H9 (cell line): ENCODE measurements at regions not wholly inside any gene's neighbourhood (a gene's known extent, or its start where the extent isn't known, plus 50 kb on each side); places are given as distances from the start of the nearest gene placed in this dataset.

Experiments used
- DNase-seq: peaks from one replicate; pipeline ENCODE4 v3.0.0-alpha.2; 2017
- H2AFZ ChIP-seq: one replicate; pipeline ENCODE4 v1.6.1; 2013; ENCODE audit warnings: mild to moderate bottlenecking, low read length, control low read depth, moderate library complexity
- H2AK5ac ChIP-seq: 2 replicates; pipeline ENCODE4 v1.6.1; 2013; ENCODE audit warnings: low read length, control low read depth, mixed read lengths; ENCODE audit not compliant: insufficient read length
- H2BK120ac ChIP-seq: one replicate; pipeline ENCODE4 v1.6.1; 2013; ENCODE audit warnings: low read depth, mild to moderate bottlenecking, low read length, control low read depth, inconsistent platforms; ENCODE audit not compliant: poor library complexity, severe bottlenecking
- H2BK12ac ChIP-seq: 2 replicates; pipeline ENCODE4 v1.6.1; 2013; ENCODE audit warnings: low read length, control low read depth, mixed read lengths, low read depth; ENCODE audit not compliant: insufficient read length
- H2BK15ac ChIP-seq: 2 replicates; pipeline ENCODE4 v1.6.1; 2013; ENCODE audit warnings: low read depth, low read length, control low read depth
- H2BK20ac ChIP-seq: one replicate; pipeline ENCODE4 v1.6.1; 2013; ENCODE audit warnings: low read depth, mild to moderate bottlenecking, low read length, control low read depth, inconsistent platforms; ENCODE audit not compliant: poor library complexity, severe bottlenecking
- H2BK5ac ChIP-seq: 2 replicates; pipeline ENCODE4 v1.6.1; 2013; ENCODE audit warnings: low read length, control low read depth, mixed read lengths; ENCODE audit not compliant: insufficient read length
- H3K14ac ChIP-seq: 2 replicates; pipeline ENCODE4 v1.6.1; 2013; ENCODE audit warnings: low read length, control low read depth; ENCODE audit not compliant: insufficient read depth
- H3K18ac ChIP-seq: 2 replicates; pipeline ENCODE4 v1.6.1; 2013; ENCODE audit warnings: low read depth, mild to moderate bottlenecking, mixed read lengths, low read length, control low read depth; ENCODE audit not compliant: insufficient read length
- H3K23ac ChIP-seq: 2 replicates; pipeline ENCODE4 v1.6.1; 2013; ENCODE audit warnings: low read length, control low read depth, mixed read lengths, low read depth; ENCODE audit not compliant: insufficient read length
- H3K23me2 ChIP-seq: 2 replicates; pipeline ENCODE4 v1.6.1; 2013; ENCODE audit warnings: low read depth, mild to moderate bottlenecking, mixed read lengths, low read length, control low read depth; ENCODE audit not compliant: insufficient read length, poor library complexity, severe bottlenecking
- H3K27ac ChIP-seq: 2 replicates; pipeline ENCODE4 v1.5.1; 2013; ENCODE audit warnings: low read length, control low read depth, mixed read lengths, low read depth; ENCODE audit not compliant: insufficient read length
- H3K27me3 ChIP-seq: 2 replicates; pipeline ENCODE4 v1.6.1; 2013; ENCODE audit warnings: low read length, control low read depth, inconsistent platforms; ENCODE audit not compliant: insufficient read depth
- H3K4ac ChIP-seq: 2 replicates; pipeline ENCODE4 v1.6.1; 2013; ENCODE audit warnings: low read depth, mild to moderate bottlenecking, control low read depth, inconsistent platforms, low read length, moderate library complexity
- H3K4me1 ChIP-seq: 2 replicates; pipeline ENCODE4 v1.6.1; 2013; ENCODE audit warnings: low read length, control low read depth, inconsistent platforms; ENCODE audit not compliant: insufficient read depth
- H3K4me2 ChIP-seq: 2 replicates; pipeline ENCODE4 v1.6.1; 2013; ENCODE audit warnings: low read length, control low read depth, mixed read lengths; ENCODE audit not compliant: insufficient read length, insufficient read depth
- H3K56ac ChIP-seq: 2 replicates; pipeline ENCODE4 v1.6.1; 2013; ENCODE audit warnings: low read depth, mild to moderate bottlenecking, mixed read lengths, low read length, control low read depth; ENCODE audit not compliant: insufficient read length
- H3K79me1 ChIP-seq: 2 replicates; pipeline ENCODE4 v1.6.1; 2013; ENCODE audit warnings: low read depth, mild to moderate bottlenecking, moderate library complexity, low read length, control low read depth, inconsistent platforms; ENCODE audit not compliant: insufficient read depth, poor library complexity, severe bottlenecking
- H3K79me2 ChIP-seq: 2 replicates; pipeline ENCODE4 v1.6.1; 2013; ENCODE audit warnings: low read length, control low read depth, inconsistent platforms; ENCODE audit not compliant: insufficient read depth
- H3K9ac ChIP-seq: 2 replicates; pipeline ENCODE4 v1.6.1; 2013; ENCODE audit warnings: low read length, control low read depth, mixed read lengths; ENCODE audit not compliant: insufficient read length; ENCODE audit errors: extremely low read depth
- H3K9me3 ChIP-seq: one replicate; pipeline ENCODE4 v1.6.1; 2013; ENCODE audit warnings: low read depth, low read length, inconsistent platforms; ENCODE audit not compliant: control insufficient read depth
- H3T11ph ChIP-seq: one replicate; pipeline ENCODE4 v1.6.1; 2013; ENCODE audit warnings: mild to moderate bottlenecking, low read length, control low read depth, inconsistent platforms
- H4K20me1 ChIP-seq: one replicate; pipeline ENCODE4 v1.6.1; 2013; ENCODE audit not compliant: control insufficient read depth, insufficient read length, insufficient read depth
- H4K5ac ChIP-seq: 2 replicates; pipeline ENCODE4 v1.6.1; 2013; ENCODE audit warnings: low read depth, mild to moderate bottlenecking, mixed read lengths, low read length, control low read depth; ENCODE audit not compliant: insufficient read length
- H4K8ac ChIP-seq: replicated peaks from 2 replicates; pipeline ENCODE4 v1.6.1; 2013; ENCODE audit warnings: low read length, control low read depth, mixed read lengths, low read depth; ENCODE audit not compliant: insufficient read length
- H4K91ac ChIP-seq: 2 replicates; pipeline ENCODE4 v1.6.1; 2013; ENCODE audit warnings: low read depth, mild to moderate bottlenecking, moderate library complexity, mixed read lengths, low read length, control low read depth; ENCODE audit not compliant: insufficient read length
- H3K27ac Mint-ChIP-seq, 3 experiments: 2 replicates in 2 of 3; 3 replicates in 1 of 3; pipeline ENCODE4 v1.8.0; 2020 to 2021; ENCODE audit warnings: mixed read lengths in 3 of 3, mild to moderate bottlenecking in 1 of 3, moderate library complexity in 1 of 3
- H3K27me3 Mint-ChIP-seq: 2 replicates; pipeline ENCODE4 v1.8.0; 2021; ENCODE audit warnings: low read depth, mild to moderate bottlenecking, moderate library complexity, mixed read lengths
- H3K36me3 Mint-ChIP-seq, 3 experiments: 2 replicates in 2 of 3; 3 replicates in 1 of 3; pipeline ENCODE4 v1.8.0; 2020 to 2021; ENCODE audit warnings: low read depth in 3 of 3, mixed read lengths in 3 of 3; ENCODE audit not compliant: insufficient read depth in 1 of 3
- H3K4me1 Mint-ChIP-seq, 2 experiments: 2 replicates each; pipeline ENCODE4 v1.8.0; 2020; ENCODE audit warnings: mixed read lengths in 2 of 2
- H3K4me3 Mint-ChIP-seq, 2 experiments: 2 replicates in 1 of 2; 3 replicates in 1 of 2; pipeline ENCODE4 v1.8.0; 2020 to 2021; ENCODE audit warnings: mild to moderate bottlenecking in 2 of 2, mixed read lengths in 2 of 2, moderate library complexity in 1 of 2
- H3K9me3 Mint-ChIP-seq, 2 experiments: 2 replicates in 1 of 2; 3 replicates in 1 of 2; pipeline ENCODE4 v1.8.0; 2020; ENCODE audit warnings: mild to moderate bottlenecking in 2 of 2, mixed read lengths in 2 of 2, moderate library complexity in 1 of 2
- WGBS: extraction: QIAGEN DNeasy Blood & Tissue Kit; methylation state at CpG from one replicate; pipeline ENCODE4 v1.1.7; 2013; ENCODE audit warnings: missing lambda C conversion rate, low lambda C conversion rate, mixed read lengths; ENCODE audit not compliant: insufficient read length; ENCODE audit errors: extremely low coverage; 5-methylcytosine and 5-hydroxymethylcytosine counted together
- TF ChIP-seq, protein P1 (sequence below): fragments of 200-600 bp; sonication (generic); conservative IDR thresholded peaks from 3 replicates; pipeline ENCODE4 v1.8.0; 2021; ENCODE audit warnings: antibody characterized with exemption, mild to moderate bottlenecking

DNA sequence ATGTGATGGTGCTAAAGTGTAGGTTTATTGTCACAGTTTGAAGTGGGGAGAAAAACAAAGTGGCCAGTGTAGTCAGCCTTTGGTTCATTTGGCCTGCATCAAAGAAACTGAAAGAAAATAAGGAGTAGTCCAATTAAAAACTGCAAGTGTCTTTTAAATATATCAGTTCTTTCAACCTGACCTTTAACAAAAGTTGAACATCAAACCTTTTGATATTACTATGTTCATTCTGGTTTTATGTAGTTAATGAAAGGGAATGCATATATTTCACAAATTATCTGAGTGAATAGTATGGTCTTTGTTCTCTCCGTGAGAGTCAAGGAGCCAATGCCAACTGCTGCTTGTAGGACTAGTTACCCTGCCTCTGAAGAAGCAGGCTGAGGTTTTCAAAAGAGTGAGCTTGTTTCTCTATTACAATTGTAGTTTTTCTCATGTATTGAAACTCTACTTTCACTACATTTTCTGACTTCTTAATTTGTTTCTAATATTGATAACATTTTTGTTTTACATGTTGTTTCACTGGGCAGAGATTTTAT lies 1160.8 kb upstream of the LRRTM3 start:
- WGBS: no CpG with 5 or more reads among the region's 1 CpG

More for the DNA sequence above, 1160.8 kb upstream of the LRRTM3 start:
- Histone ChIP-seq H3K18ac (no peak overlapping the region), H2AFZ (no peak overlapping the region), H3T11ph (no peak overlapping the region), H3K4me1 (no peaks in the 10 kb centered on the region), H3K14ac (no peak overlapping the region), H3K79me2 (no peaks in the 10 kb centered on the region), H3K23ac (no peak overlapping the region), H3K9me3 (no peaks in the 10 kb centered on the region), H2AK5ac (no peak overlapping the region), H2BK120ac (no peak overlapping the region), H3K56ac (no peak overlapping the region), H3K27me3 (no peaks in the 10 kb centered on the region), H3K27ac (no peak overlapping the region), H2BK15ac (no peak overlapping the region), H3K9ac (no peak overlapping the region), H3K4ac (no peak overlapping the region), H2BK20ac (no peak overlapping the region), H3K23me2 (no peaks in the 10 kb centered on the region), H2BK12ac (no peak overlapping the region), H4K8ac (no peak overlapping the region), H4K5ac (no peak overlapping the region), H4K20me1 (no peaks in the 10 kb centered on the region), H4K91ac (no peak overlapping the region), H3K79me1 (no peaks in the 10 kb centered on the region), H3K4me2 (no peak overlapping the region), H2BK5ac (no peak overlapping the region)
- H3K9me3 Mint-ChIP-seq: no peaks in the 10 kb centered on the region; a peak in 1 of 5 replicates
- no peaks in the 10 kb centered on the region for H3K36me3 Mint-ChIP-seq
- TF ChIP-seq, protein P1, sequence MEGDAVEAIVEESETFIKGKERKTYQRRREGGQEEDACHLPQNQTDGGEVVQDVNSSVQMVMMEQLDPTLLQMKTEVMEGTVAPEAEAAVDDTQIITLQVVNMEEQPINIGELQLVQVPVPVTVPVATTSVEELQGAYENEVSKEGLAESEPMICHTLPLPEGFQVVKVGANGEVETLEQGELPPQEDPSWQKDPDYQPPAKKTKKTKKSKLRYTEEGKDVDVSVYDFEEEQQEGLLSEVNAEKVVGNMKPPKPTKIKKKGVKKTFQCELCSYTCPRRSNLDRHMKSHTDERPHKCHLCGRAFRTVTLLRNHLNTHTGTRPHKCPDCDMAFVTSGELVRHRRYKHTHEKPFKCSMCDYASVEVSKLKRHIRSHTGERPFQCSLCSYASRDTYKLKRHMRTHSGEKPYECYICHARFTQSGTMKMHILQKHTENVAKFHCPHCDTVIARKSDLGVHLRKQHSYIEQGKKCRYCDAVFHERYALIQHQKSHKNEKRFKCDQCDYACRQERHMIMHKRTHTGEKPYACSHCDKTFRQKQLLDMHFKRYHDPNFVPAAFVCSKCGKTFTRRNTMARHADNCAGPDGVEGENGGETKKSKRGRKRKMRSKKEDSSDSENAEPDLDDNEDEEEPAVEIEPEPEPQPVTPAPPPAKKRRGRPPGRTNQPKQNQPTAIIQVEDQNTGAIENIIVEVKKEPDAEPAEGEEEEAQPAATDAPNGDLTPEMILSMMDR: no peak
- no peak for DNase-seq
- no peaks in the 10 kb centered on the region for H3K4me1 Mint-ChIP-seq
- H3K27me3 Mint-ChIP-seq: no peaks in the 10 kb centered on the region
- H3K27ac Mint-ChIP-seq: no peak overlapping the region
- H3K4me3 Mint-ChIP-seq: no peak overlapping the region
